T-helper 17 cell (primary cell): ENCODE measurements at regions not wholly inside any gene's neighbourhood (a gene's known extent, or its start where the extent isn't known, plus 50 kb on each side); places are given as distances from the start of the nearest gene placed in this dataset.

ENCODE experiments used
- ATAC-seq: fragments of 150-1000 bp; cut with Tn5 transposase; 2 replicates; pipeline ENCODE4 v1.10.0; 2021; ENCODE audit warnings: mild to moderate bottlenecking, moderate library complexity
- DNase-seq, 3 donors: peaks; one replicate each; pipeline versions ENCODE4 v3.0.0 to v3.0.0-alpha.2; 2020 to 2021
- H3K9me3 ChIP-seq: one replicate; pipeline ENCODE4 v1.7.0; 2013; ENCODE audit warnings: low read length, mild to moderate bottlenecking; ENCODE audit not compliant: control insufficient read depth, poor library complexity, severe bottlenecking
- H3K27ac Mint-ChIP-seq: one replicate; pipeline ENCODE4 v1.8.0; 2022; ENCODE audit warnings: mild to moderate bottlenecking, moderate library complexity, mixed read lengths
- H3K27me3 Mint-ChIP-seq: one replicate; pipeline ENCODE4 v1.8.0; 2022; ENCODE audit warnings: mixed read lengths
- H3K36me3 Mint-ChIP-seq: one replicate; pipeline ENCODE4 v1.8.0; 2022; ENCODE audit warnings: low read depth, mixed read lengths
- H3K4me1 Mint-ChIP-seq: one replicate; pipeline ENCODE4 v1.8.0; 2022; ENCODE audit warnings: mild to moderate bottlenecking, mixed read lengths
- H3K4me3 Mint-ChIP-seq: one replicate; pipeline ENCODE4 v1.8.0; 2022; ENCODE audit warnings: mild to moderate bottlenecking, moderate library complexity, mixed read lengths

DNA sequence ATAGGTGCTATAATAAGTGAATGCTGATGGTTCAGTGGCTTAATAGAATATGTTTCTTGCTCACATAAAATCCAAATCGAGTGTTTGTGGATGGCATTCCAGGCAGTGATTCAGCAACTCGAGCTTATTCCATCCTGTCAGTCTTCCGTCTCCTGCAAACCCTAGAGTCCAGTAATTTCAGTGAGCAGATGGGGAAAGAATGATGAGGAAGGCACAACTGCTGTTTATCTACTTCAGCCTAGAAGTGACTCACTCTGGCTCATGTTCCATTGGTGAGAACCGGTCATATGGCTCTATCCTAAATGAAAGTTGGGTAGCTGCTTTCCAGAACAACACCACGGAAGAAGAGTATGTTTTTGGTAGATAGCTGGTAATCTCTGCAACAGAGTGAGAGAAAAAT is 421.8 kb upstream of the PDE3A start:
- peaks cover 4% of the 10 kb centered on the region for H3K9me3 ChIP-seq
- no peak for ATAC-seq
- DNase-seq = no peak
- H3K4me3 Mint-ChIP-seq = no peak overlapping the region
- H3K36me3 Mint-ChIP-seq = no peaks in the 10 kb centered on the region
- no peaks in the 10 kb centered on the region for H3K27me3 Mint-ChIP-seq
- H3K27ac Mint-ChIP-seq = no peak overlapping the region
- no peaks in the 10 kb centered on the region for H3K4me1 Mint-ChIP-seq

DNA sequence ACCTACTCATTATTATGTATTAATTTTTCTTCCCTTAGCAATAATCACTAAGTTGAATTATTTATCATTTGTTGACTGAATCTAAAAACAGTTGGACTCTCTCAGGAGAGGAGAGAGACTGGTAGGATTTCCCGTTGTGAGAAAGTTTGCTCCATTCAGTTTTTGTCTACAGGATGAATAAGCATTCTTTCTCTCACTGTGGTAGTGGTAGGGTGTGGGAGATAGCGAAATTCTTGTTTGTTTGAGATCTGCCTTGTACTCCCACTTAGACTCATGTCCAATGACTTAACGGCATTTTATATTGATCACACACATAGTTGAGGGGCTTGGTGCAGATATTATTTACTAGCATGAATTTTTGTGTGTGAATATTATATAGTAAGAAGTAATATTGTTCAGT is 421.0 kb upstream of the PDE3A start:
- Mint-ChIP-seq H3K27ac (no peak overlapping the region), H3K36me3 (no peaks in the 10 kb centered on the region), H3K4me3 (no peak overlapping the region), H3K27me3 (no peaks in the 10 kb centered on the region), H3K4me1 (no peaks in the 10 kb centered on the region)
- no peak for DNase-seq
- peaks cover 4% of the 10 kb centered on the region for H3K9me3 ChIP-seq
- no peak for ATAC-seq

DNA sequence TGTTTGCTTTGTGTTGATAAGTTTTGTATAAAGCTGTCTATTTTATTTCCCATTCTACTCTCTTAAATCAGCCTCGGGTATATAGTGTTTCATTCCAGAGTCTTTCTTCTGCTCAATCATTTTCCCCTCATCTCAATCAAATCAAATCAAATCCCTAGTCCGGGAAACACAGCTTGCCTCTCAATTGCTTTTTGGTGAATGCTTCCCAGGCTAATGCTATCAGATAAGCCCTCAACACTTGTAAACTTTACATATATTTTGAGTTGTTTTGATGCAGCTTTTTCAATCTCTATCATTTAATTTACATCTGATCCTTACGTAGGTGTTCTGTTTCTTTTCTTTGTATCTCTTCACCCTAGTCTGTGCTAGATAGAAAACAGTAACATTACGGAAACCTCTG is 416.7 kb upstream of the PDE3A start:
- Mint-ChIP-seq H3K4me3 (no peak overlapping the region), H3K27me3 (peaks cover 13% of the 10 kb centered on the region), H3K36me3 (no peaks in the 10 kb centered on the region), H3K27ac (no peak overlapping the region), H3K4me1 (no peaks in the 10 kb centered on the region)
- H3K9me3 ChIP-seq = peaks cover 4% of the 10 kb centered on the region
- DNase-seq (no peak), ATAC-seq (no peak)

DNA sequence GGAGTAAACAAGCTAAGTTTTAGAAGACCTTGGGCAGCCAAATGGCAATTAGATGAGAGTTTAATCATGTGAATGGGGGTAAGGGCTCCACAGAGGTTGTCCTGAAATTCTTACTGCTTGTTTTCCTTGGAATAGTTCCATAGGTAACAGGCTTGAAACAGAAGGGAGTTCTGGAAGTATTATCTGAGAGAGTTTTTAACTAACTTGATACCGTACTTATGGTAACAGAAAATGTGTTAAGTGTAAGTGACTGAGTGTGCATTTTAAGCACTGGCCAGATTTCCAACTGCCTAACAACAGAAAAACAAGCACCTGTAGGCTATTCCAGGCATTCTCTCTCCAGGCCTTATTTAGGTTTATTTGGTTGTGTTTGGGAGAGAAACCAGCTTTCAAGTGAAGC is 414.6 kb upstream of the PDE3A start:
- Mint-ChIP-seq H3K4me3 (no peak overlapping the region), H3K27ac (no peak overlapping the region), H3K36me3 (no peaks in the 10 kb centered on the region), H3K27me3 (peaks cover 13% of the 10 kb centered on the region), H3K4me1 (no peaks in the 10 kb centered on the region)
- no peak for ATAC-seq
- no peak for DNase-seq
- peaks cover 4% of the 10 kb centered on the region for H3K9me3 ChIP-seq

DNA sequence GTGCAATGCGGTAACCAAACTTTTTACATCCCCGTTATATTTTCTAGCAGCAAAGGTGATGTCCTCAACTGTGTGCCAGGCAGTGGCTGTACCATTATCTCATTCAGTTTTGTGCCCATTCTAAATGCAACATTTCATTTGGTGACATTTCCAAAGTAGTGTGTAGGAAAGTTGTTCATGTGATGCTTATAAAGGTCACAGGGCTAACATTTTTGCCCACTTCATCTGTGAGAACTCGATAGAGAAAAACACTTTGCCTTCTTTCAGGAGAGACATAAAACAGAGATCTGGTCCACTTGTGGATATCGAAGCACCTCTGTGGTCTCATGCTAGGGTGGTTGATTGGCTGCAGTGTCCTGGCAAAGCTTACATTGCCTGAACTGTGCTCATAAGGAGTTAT is 414.2 kb upstream of the PDE3A start:
- no peaks in the 10 kb centered on the region for H3K9me3 ChIP-seq
- DNase-seq (no peak), ATAC-seq (no peak)
- H3K27ac Mint-ChIP-seq = no peak overlapping the region
- H3K4me3 Mint-ChIP-seq = no peak overlapping the region
- no peaks in the 10 kb centered on the region for H3K4me1 Mint-ChIP-seq
- peaks cover 13% of the 10 kb centered on the region for H3K27me3 Mint-ChIP-seq
- H3K36me3 Mint-ChIP-seq = no peaks in the 10 kb centered on the region

DNA sequence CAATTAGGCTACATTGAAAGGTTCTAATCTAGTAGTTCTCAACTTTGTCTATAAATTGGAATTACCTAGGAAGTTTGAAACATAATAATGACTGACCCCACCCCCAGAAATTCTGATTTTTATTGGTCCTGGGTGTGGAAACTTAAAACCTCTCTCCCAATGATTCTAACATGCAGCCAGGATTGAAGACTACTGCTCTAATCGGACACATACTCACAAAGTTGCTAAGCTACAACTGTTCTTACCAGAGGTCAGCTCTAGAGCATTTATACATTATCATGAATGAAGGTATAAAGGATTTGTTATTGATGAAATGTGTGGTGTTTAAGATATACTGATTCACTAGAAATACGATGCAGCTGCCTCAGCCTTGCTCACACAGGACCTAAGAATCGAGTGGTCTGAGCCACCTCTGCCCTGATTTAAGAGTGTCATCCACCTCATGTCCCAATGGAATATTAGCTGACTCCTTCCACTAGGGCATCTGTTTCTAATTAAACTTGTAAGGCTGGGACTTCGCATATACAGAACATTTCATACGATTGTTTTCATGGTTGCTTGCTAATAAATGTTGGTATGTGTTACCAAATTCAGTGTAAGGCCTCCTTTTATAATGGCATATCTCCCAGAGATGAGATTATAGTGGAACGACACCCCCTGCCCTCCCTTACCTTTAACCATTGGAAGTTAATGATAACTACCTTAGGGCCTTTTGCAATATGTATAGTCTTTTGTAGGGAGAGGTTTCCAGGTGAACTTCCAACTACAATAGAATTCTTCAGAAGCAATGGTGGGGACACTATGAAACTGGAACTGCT is 410.8 kb upstream of the PDE3A start:
- H3K4me1 Mint-ChIP-seq = no peaks in the 10 kb centered on the region
- DNase-seq (no peak), ATAC-seq (no peak)
- H3K4me3 Mint-ChIP-seq = no peak overlapping the region
- no peaks in the 10 kb centered on the region for H3K9me3 ChIP-seq
- peaks cover 13% of the 10 kb centered on the region for H3K27me3 Mint-ChIP-seq
- no peak overlapping the region for H3K27ac Mint-ChIP-seq
- H3K36me3 Mint-ChIP-seq = no peaks in the 10 kb centered on the region

DNA sequence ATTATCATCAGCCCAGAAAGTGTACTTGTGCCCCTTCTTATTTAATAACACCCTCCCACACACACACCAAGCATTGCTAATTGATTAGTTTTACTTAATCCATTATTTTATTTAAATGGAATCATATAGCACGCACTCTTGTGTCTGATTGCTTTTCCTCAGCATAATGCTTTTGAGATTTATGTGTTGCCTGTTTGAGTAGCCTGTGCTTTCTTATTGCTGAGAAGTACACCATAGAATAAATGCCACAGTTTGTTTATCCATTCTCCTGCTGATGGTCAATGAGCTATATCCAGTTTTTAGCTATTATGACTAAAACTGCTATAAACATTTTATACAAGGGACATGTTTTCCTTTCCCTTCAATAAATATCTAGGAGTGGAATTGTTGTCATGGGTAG is 409.9 kb upstream of the PDE3A start:
- H3K9me3 ChIP-seq = no peaks in the 10 kb centered on the region
- DNase-seq (no peak), ATAC-seq (no peak)
- Mint-ChIP-seq H3K4me3 (no peak overlapping the region), H3K4me1 (no peaks in the 10 kb centered on the region), H3K27me3 (peaks cover 9% of the 10 kb centered on the region), H3K36me3 (no peaks in the 10 kb centered on the region), H3K27ac (no peak overlapping the region)

DNA sequence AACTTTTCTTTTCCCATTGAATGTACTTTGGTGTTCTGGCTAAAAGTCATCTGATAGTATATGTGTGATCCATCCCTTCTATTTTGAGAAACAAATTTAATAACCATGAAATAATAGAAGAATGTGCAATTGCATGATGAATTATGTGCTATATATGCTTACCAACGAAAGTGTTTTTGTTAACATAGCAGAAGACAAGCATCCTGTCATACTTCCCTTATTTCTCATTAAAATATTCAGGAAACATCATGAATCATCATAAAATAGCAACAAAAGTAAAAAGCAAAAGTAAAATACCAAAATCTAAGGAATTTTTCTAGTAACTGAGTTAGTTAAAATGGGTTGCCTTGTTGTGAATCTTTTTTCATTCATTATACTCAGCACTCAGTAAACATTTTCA is 409.0 kb upstream of the PDE3A start:
- H3K9me3 ChIP-seq = no peaks in the 10 kb centered on the region
- no peak overlapping the region for H3K27ac Mint-ChIP-seq
- DNase-seq (no peak), ATAC-seq (no peak)
- no peaks in the 10 kb centered on the region for H3K36me3 Mint-ChIP-seq
- H3K27me3 Mint-ChIP-seq = peaks cover 5% of the 10 kb centered on the region
- H3K4me3 Mint-ChIP-seq = no peak overlapping the region
- H3K4me1 Mint-ChIP-seq = no peaks in the 10 kb centered on the region

DNA sequence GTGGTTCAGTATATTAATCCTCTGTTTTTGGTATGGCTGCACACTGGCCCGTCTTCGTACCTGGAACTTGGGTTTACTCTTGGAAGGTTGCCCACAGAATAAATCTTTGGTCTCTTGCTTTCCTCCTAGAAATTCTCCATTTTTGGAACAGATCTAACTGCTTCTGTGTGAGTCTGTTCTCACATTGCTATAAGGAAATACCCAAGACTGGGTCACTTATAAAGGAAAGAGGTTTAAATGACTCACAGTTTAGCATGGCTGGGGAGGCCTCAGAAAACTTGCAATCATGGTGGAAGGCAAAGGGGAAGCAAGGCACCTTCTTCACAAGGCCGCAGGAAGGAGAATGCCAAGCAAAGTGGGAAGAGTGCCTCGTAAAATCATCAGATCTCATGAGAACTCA is 407.8 kb upstream of the PDE3A start:
- H3K9me3 ChIP-seq = no peaks in the 10 kb centered on the region
- no peak for DNase-seq
- no peak overlapping the region for H3K27ac Mint-ChIP-seq
- H3K36me3 Mint-ChIP-seq = no peaks in the 10 kb centered on the region
- no peak for ATAC-seq
- peaks cover 3% of the 10 kb centered on the region for H3K27me3 Mint-ChIP-seq
- H3K4me3 Mint-ChIP-seq = no peak overlapping the region
- no peaks in the 10 kb centered on the region for H3K4me1 Mint-ChIP-seq

DNA sequence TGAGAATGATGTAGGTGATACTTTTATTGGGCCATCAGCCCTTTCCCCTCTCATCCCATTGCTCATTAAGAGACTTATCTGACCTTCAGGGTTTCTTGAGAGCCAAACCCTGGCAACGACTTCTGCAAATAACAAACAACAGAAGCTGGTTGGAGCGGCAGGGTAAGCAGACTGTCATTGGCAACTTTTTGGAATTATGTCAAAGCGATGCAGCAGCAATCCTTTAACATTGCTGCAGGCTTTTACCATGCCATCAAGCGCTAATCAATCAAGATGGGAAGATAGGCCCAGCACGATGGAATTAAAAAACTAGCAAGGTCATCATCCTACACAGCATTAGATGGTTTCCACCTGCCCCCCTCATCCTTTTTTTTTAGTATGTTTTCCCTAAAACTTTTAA is 406.1 kb upstream of the PDE3A start:
- H3K27ac Mint-ChIP-seq = no peak overlapping the region

DNA sequence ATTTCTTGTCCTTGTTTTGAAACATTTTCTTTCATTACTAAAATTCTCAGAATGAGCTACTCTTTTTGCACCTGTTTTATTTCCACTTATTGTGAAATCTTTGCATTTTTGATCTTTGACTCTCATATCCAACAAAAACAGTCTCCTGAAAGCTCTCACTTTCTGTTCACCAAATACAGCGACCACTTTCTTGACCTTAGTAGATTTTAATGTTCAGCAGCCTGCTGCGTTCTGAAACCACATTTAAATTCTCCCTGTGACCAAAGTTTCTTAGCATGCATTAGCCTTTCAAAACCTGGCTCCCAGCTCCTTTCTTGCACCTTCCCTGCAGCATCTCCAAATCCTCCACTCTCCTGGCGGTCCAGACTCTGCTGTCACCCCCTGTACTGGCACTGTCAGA is 404.4 kb upstream of the PDE3A start:
- Mint-ChIP-seq H3K4me3 (no peak overlapping the region), H3K27me3 (no peaks in the 10 kb centered on the region), H3K4me1 (no peaks in the 10 kb centered on the region), H3K27ac (no peak overlapping the region), H3K36me3 (no peaks in the 10 kb centered on the region)
- H3K9me3 ChIP-seq = no peaks in the 10 kb centered on the region
- no peak for DNase-seq
- no peak for ATAC-seq

More for the DNA sequence above, 406.1 kb upstream of the PDE3A start:
- Mint-ChIP-seq H3K27me3 (no peaks in the 10 kb centered on the region), H3K4me1 (no peaks in the 10 kb centered on the region), H3K36me3 (no peaks in the 10 kb centered on the region), H3K4me3 (no peak overlapping the region)
- no peak for DNase-seq
- H3K9me3 ChIP-seq = no peaks in the 10 kb centered on the region
- no peak for ATAC-seq

DNA sequence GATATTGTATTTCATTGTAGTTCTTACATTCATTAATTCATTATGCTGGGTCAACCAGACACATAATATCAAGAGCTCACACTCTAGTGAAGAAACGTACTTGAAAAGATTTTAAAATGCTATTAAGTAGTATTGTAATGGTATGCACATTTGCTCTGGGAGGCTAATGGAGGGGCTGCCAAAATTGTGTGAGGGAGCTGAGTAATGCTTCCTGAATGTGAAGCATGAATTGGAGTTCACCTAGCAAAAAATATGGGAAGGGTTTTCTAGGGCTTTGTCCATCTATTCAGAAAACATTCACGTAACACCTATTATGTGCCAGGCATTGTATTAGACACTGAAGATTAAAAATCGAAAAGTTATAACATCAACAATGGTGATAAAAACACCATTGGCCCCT is 403.8 kb upstream of the PDE3A start:
- no peak for ATAC-seq
- no peaks in the 10 kb centered on the region for H3K9me3 ChIP-seq
- H3K27ac Mint-ChIP-seq = no peak overlapping the region
- H3K36me3 Mint-ChIP-seq = no peaks in the 10 kb centered on the region
- no peaks in the 10 kb centered on the region for H3K4me1 Mint-ChIP-seq
- no peak for DNase-seq
- H3K27me3 Mint-ChIP-seq = no peaks in the 10 kb centered on the region
- no peak overlapping the region for H3K4me3 Mint-ChIP-seq

DNA sequence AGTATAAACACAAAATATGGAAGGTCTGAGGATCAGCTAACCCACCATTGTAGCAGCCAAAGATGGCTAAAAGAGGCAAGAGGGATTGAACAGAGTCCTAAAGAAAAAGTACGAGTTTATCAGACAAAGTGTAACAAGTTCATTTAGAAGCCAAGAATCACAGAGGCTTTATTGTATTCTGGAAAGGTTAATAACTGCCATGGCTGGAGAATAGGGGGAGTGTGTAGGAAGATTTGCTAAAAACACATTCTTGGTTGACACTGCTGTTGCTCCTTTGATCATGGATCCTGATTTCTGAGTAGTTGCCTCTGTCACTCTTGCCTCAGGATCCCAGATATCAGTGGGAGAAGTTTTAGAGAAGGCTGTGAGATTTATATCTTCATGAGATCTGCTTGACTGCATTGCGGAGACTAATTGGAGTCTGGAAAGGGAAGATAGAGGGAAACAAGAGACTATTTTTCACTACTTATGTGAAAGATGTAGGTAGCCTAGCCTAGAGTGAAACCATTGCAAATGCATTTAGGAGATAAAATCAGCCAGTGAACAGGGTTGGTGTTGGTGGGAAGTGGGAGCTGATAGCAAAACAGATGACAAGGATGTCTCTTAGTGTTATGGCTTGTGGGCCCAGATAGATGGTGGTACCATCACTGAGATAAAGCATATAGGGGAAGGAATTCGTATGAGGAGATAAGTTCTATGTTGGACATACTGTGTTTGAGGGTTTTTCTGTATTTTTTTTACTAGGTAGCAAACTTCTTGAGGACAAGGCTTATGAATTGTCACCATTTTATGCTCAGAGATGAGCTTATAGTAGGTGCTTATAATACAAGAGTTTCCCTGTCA is 402.9 kb upstream of the PDE3A start:
- Mint-ChIP-seq H3K36me3 (no peaks in the 10 kb centered on the region), H3K27me3 (no peaks in the 10 kb centered on the region)

DNA sequence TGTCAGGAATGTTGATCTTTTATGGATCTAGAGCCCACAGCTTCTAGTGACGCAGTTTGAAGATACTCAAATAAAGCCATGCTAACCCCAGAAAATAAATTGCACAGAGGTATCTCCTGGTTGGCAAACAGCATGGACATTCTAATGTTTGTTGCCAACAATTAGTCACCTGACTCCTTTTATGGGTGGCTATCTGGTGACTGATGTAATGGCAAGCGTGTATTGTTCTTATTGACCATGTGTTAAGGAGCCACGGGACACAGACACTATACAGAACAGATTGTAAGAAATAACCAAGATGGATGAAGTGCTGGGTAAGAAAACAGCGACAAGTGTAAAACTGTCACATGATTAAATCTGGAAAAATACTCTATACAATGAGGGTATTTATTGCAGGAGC is 401.3 kb upstream of the PDE3A start:
- Mint-ChIP-seq H3K4me1 (no peaks in the 10 kb centered on the region), H3K27me3 (no peaks in the 10 kb centered on the region), H3K4me3 (no peak overlapping the region), H3K27ac (no peak overlapping the region), H3K36me3 (no peaks in the 10 kb centered on the region)
- ATAC-seq = no peak
- no peaks in the 10 kb centered on the region for H3K9me3 ChIP-seq
- no peak for DNase-seq

More for the DNA sequence above, 402.9 kb upstream of the PDE3A start:
- H3K9me3 ChIP-seq = no peaks in the 10 kb centered on the region
- ATAC-seq (no peak), DNase-seq (no peak)
- Mint-ChIP-seq H3K27ac (no peak overlapping the region), H3K4me1 (no peaks in the 10 kb centered on the region), H3K4me3 (no peak overlapping the region)
